H1 (cell line): ENCODE measurements at regions not wholly inside any gene's neighbourhood (a gene's known extent, or its start where the extent isn't known, plus 50 kb on each side); places are given as distances from the start of the nearest gene placed in this dataset.
A peak's percentile ranks its signal among the peaks of the same experiment; 100 is the strongest.

Experiments
- BRCA1 ChIP-seq: IDR thresholded peaks from 2 replicates; pipeline ENCODE4 v1.6.1; 2012; ENCODE audit warnings: low read depth, low read length, improper control_type of control experiment
- CHD2 ChIP-seq: IDR thresholded peaks from 2 replicates; pipeline ENCODE4 v1.6.1; 2012; ENCODE audit warnings: low read length, improper control_type of control experiment
- CHD7 ChIP-seq: fragments of 300-600 bp; sonication (generic); IDR thresholded peaks from 2 replicates; pipeline ENCODE4 v1.7.1; 2012; ENCODE audit warnings: low read length, moderate library complexity, mild to moderate bottlenecking, inconsistent platforms; ENCODE audit not compliant: insufficient replicate concordance
- CTCF ChIP-seq, 3 experiments: IDR thresholded peaks; 1 replicate in 2 of 3; 2 replicates in 1 of 3; pipeline versions ENCODE4 v1.5.1 to v1.6.1; 2011; ENCODE audit warnings: low read length in 3 of 3, mild to moderate bottlenecking in 3 of 3, inconsistent platforms in 2 of 3, low read depth in 1 of 3, moderate library complexity in 1 of 3; ENCODE audit not compliant: insufficient read depth in 1 of 3; ENCODE audit errors: control extremely low read depth in 1 of 3
- KDM1A ChIP-seq: fragments of 200-600, 300-600 bp; sonication (generic); IDR thresholded peaks from 2 replicates; pipeline ENCODE4 v1.7.1; 2016; ENCODE audit warnings: mild to moderate bottlenecking, low read length, borderline replicate concordance
- POU5F1 ChIP-seq: IDR thresholded peaks from 2 replicates; pipeline ENCODE4 v1.6.1; 2011; ENCODE audit warnings: low read depth, mild to moderate bottlenecking, low read length, moderate library complexity
- SRF ChIP-seq: IDR thresholded peaks from 2 replicates; pipeline ENCODE4 v1.6.1; 2011; ENCODE audit warnings: mild to moderate bottlenecking, low read depth, low read length, moderate library complexity
- TEAD4 ChIP-seq: IDR thresholded peaks from 2 replicates; pipeline ENCODE4 v1.6.1; 2012; ENCODE audit warnings: low read depth, low read length, inconsistent platforms, mixed read lengths

GRCh38 chr2:118443596-118443995 lies 355.3 kb downstream of the INSIG2 start (continued):
- TF ChIP-seq CHD7 = no peak
- TF ChIP-seq KDM1A = no peak
- TF ChIP-seq SRF = peak; percentile 14; the same call in 1 of the 2 replicates
- TF ChIP-seq POU5F1 = no peak
- TF ChIP-seq BRCA1 = no peak
- no peak for TF ChIP-seq CHD2
- TF ChIP-seq TEAD4 = no peak
- TF ChIP-seq CTCF (IDR thresholded peaks at IDR 0.05; ENCODE audit: control extremely low read depth in 1 of 3, insufficient read depth in 1 of 3, low read depth in 1 of 3, low read length in 3 of 3) = no peak
